Endothelial cell of umbilical vein (primary cell): ENCODE measurements at regions not wholly inside any gene's neighbourhood (a gene's known extent, or its start where the extent isn't known, plus 50 kb on each side); places are given as distances from the start of the nearest gene placed in this dataset.

Source experiments
- BruUV-seq: library from RNA; stranded (reverse); fragments of 400-500 nt; replicated peaks from 2 replicates; lab custom pipeline; 2021; lab: Mats Ljungman, UMichigan
- CTCF ChIA-PET: fragments of 300-600, 350-600 bp; sonication (Branson Sonifier 250); formaldehyde crosslinking; loops from one replicate; lab custom pipeline; 2021; ENCODE audit warnings: antibody characterized with exemption, inconsistent platforms; lab: Charles Lee
- POLR2A ChIA-PET: fragments of 300-600, 350-600 bp; sonication (Branson Sonifier 250); formaldehyde crosslinking; loops from one replicate; lab custom pipeline; 2021; ENCODE audit warnings: antibody characterized with exemption, inconsistent platforms; lab: Charles Lee
- DNase-seq: peaks from one replicate; pipeline ENCODE4 v3.0.0-alpha.2; 2011; ENCODE audit warnings: low read depth, low spot score
- FAIRE-seq: peaks from 2 replicates; lab custom pipeline; 2011; peaks lifted over from hg19 to GRCh38; lab: Jason Lieb, UNC
- H2AFZ ChIP-seq: 2 replicates; pipeline ENCODE4 v1.6.0; 2012; ENCODE audit warnings: low read depth, low read length, control low read depth, inconsistent platforms
- H3K27ac ChIP-seq: 2 replicates; pipeline ENCODE4 v1.5.1; 2011; ENCODE audit warnings: low read depth, mild to moderate bottlenecking, control low read depth, low read length, moderate library complexity; ENCODE audit not compliant: insufficient read depth
- H3K27me3 ChIP-seq, 2 experiments: 2 replicates each; pipeline versions ENCODE4 v1.6.0 to v1.6.1; 2011; ENCODE audit warnings: low read length in 2 of 2, mixed read lengths in 1 of 2; ENCODE audit not compliant: control insufficient read depth in 2 of 2, insufficient read depth in 2 of 2
- H3K36me3 ChIP-seq, 2 experiments: 2 replicates in 1 of 2; 3 replicates in 1 of 2; pipeline ENCODE4 v1.5.1; 2011; ENCODE audit warnings: low read length in 2 of 2, mild to moderate bottlenecking in 1 of 2, moderate library complexity in 1 of 2; ENCODE audit not compliant: control insufficient read depth in 2 of 2, insufficient read depth in 2 of 2; ENCODE audit errors: extremely low read depth in 1 of 2
- H3K4me1 ChIP-seq: 3 replicates; pipeline ENCODE4 v1.5.1; 2011; ENCODE audit warnings: mild to moderate bottlenecking, low read length; ENCODE audit not compliant: control insufficient read depth, insufficient read depth; ENCODE audit errors: extremely low read depth
- H3K4me2 ChIP-seq: 2 replicates; pipeline ENCODE4 v1.6.1; 2011; ENCODE audit warnings: low read length, control low read depth, mixed read lengths; ENCODE audit not compliant: insufficient read depth
- H3K4me3 ChIP-seq, 3 experiments: fragments of 200-600 bp in 1 of 3; sonication (generic), shearing (Covaris generic) in 1 of 3; replicated peaks in 1 of 3; 2 replicates each; pipeline ENCODE4 v1.5.1; 2011 to 2016; ENCODE audit warnings: control low read depth in 3 of 3, low read length in 3 of 3, mild to moderate bottlenecking in 2 of 3, inconsistent platforms in 1 of 3, low read depth in 1 of 3, moderate library complexity in 1 of 3; ENCODE audit not compliant: insufficient read depth in 1 of 3
- H3K79me2 ChIP-seq: 2 replicates; pipeline ENCODE4 v1.6.0; 2012; ENCODE audit warnings: low read length, inconsistent platforms; ENCODE audit not compliant: control insufficient read depth, insufficient read depth
- H3K9ac ChIP-seq: replicated peaks from 2 replicates; pipeline ENCODE3; 2011; ENCODE audit warnings: low read length, control low read depth; ENCODE audit not compliant: insufficient read depth; ENCODE audit errors: extremely low read depth
- H3K9me1 ChIP-seq: replicated peaks from 3 replicates; pipeline ENCODE4 v1.6.0; 2011; ENCODE audit warnings: mild to moderate bottlenecking, low read length; ENCODE audit not compliant: control insufficient read depth, insufficient read depth; ENCODE audit errors: extremely low read depth
- H3K9me3 ChIP-seq: replicated peaks from 2 replicates; pipeline ENCODE4 v1.5.1; 2012; ENCODE audit warnings: low read length, inconsistent platforms; ENCODE audit not compliant: control insufficient read depth, insufficient read depth
- H4K20me1 ChIP-seq: replicated peaks from 2 replicates; pipeline ENCODE3; 2011; ENCODE audit warnings: mild to moderate bottlenecking, low read length; ENCODE audit not compliant: control insufficient read depth, insufficient read depth; ENCODE audit errors: extremely low read depth
- EZH2 ChIP-seq: IDR thresholded peaks from 2 replicates; pipeline ENCODE4 v1.6.1; 2012; ENCODE audit warnings: borderline replicate concordance, low read depth, mild to moderate bottlenecking, moderate library complexity, low read length, inconsistent platforms; ENCODE audit not compliant: severe bottlenecking
- FOS ChIP-seq: IDR thresholded peaks from 2 replicates; pipeline ENCODE4 v1.6.1; 2011; ENCODE audit warnings: mild to moderate bottlenecking, low read length, moderate library complexity, borderline replicate concordance; ENCODE audit not compliant: insufficient read depth
- GATA2 ChIP-seq: IDR thresholded peaks from 2 replicates; pipeline ENCODE4 v1.7.0; 2011; ENCODE audit warnings: low read depth, mild to moderate bottlenecking, moderate library complexity, mixed read lengths, low read length; ENCODE audit not compliant: insufficient read length, insufficient read depth
- JUN ChIP-seq: IDR thresholded peaks from 2 replicates; pipeline ENCODE4 v1.6.1; 2011; ENCODE audit warnings: borderline replicate concordance, low read depth; ENCODE audit not compliant: insufficient read length, insufficient read depth
- MYC ChIP-seq: IDR thresholded peaks from one replicate; pipeline ENCODE4 v1.6.1; 2011; ENCODE audit warnings: mild to moderate bottlenecking, low read depth, low read length
- POLR2A ChIP-seq: IDR thresholded peaks from 2 replicates; pipeline ENCODE4 v1.6.1; 2012; ENCODE audit warnings: low read depth, mild to moderate bottlenecking, control low read depth, low read length
- POLR2AphosphoS5 ChIP-seq: IDR thresholded peaks from 2 replicates; pipeline ENCODE4 v1.6.1; 2012; ENCODE audit warnings: low read depth, mild to moderate bottlenecking, control low read depth, low read length, moderate library complexity; ENCODE audit not compliant: insufficient read depth
- dilution Hi-C: fragments of 300-500 bp; cut with MboI; formaldehyde crosslinking; loops from one replicate; pipeline ENCODE4 v1.15.0; 2019; ENCODE audit warnings: low sequenced_read_pairs; ENCODE audit not compliant: extremely low pct_ligation_motif_present
- intact Hi-C: fragments of 100-400 bp; cut with micrococcal nuclease; formaldehyde crosslinking; loops from one replicate; pipeline ENCODE4 v1.10.0; 2022
- TF ChIP-seq, protein P1 (sequence below): IDR thresholded peaks from 2 replicates; pipeline ENCODE4 v1.6.1; 2011; ENCODE audit not compliant: insufficient read depth, insufficient read length
- TF ChIP-seq, protein P2 (sequence below), 2 donors: IDR thresholded peaks; 1 replicate in 1 of 2; 2 replicates in 1 of 2; pipeline ENCODE4 v1.5.1; 2011; ENCODE audit warnings: low read length in 2 of 2, mild to moderate bottlenecking in 2 of 2, moderate library complexity in 2 of 2, control low read depth in 1 of 2, inconsistent platforms in 1 of 2, low read depth in 1 of 2; ENCODE audit not compliant: insufficient read depth in 1 of 2; ENCODE audit errors: extremely low read depth in 1 of 2

DNA sequence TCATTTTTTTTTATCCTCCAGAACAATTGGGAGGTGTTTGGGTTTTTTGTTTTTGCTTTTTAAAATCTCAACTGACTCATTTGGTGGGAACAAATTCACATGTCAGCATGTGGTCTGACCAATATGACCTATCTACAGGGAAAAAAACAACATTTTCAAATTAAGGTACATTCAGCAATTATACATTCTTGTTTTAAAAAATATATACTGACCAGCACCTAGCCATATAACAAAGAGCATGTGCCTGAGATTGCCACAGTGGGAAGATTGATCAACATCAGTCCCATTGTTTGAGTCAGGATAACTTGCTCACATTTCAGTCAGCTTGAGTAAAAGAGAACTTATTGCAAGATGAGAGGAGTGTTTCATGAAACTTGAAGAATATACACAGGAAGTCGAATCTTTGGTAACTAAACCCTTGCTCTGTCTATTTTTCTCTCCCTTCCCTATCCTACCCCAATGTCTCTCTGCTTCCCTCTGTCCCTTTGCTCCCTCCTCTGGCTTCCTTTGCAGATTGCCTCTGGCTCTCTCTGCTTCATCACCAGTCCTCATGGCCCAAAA lies 163.2 kb upstream of the TAB2 start:
- CTCF ChIA-PET = interaction anchor here (0.6 to 2.0 kb wide), 2 partner anchors 26 to 278 kb away, joined by 3 to 6 read pairs; no protein-coding TSS in a partner anchor
- Histone ChIP-seq H3K9me3 (no peaks in the 10 kb centered on the region), H3K4me3 (no peak overlapping the region), H4K20me1 (no peaks in the 10 kb centered on the region), H3K9ac (no peak overlapping the region), H3K4me1 (no peaks in the 10 kb centered on the region), H2AFZ (no peak overlapping the region), H3K27ac (no peak overlapping the region), H3K9me1 (no peaks in the 10 kb centered on the region), H3K27me3 (no peaks in the 10 kb centered on the region), H3K79me2 (no peaks in the 10 kb centered on the region), H3K36me3 (no peaks in the 10 kb centered on the region), H3K4me2 (no peak overlapping the region)
- DNase-seq = no peak
- POLR2A ChIA-PET = no interaction called here
- intact Hi-C loops = no loop called here
- dilution Hi-C loops = no loop called here
- no peak for FAIRE-seq
- TF ChIP-seq, protein P1, sequence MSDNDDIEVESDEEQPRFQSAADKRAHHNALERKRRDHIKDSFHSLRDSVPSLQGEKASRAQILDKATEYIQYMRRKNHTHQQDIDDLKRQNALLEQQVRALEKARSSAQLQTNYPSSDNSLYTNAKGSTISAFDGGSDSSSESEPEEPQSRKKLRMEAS = no peak
- TF ChIP-seq POLR2A (no peak), POLR2AphosphoS5 (no peak), GATA2 (no peak), JUN (no peak), EZH2 (no peak), MYC (no peak), FOS (no peak)
- TF ChIP-seq, protein P2, sequence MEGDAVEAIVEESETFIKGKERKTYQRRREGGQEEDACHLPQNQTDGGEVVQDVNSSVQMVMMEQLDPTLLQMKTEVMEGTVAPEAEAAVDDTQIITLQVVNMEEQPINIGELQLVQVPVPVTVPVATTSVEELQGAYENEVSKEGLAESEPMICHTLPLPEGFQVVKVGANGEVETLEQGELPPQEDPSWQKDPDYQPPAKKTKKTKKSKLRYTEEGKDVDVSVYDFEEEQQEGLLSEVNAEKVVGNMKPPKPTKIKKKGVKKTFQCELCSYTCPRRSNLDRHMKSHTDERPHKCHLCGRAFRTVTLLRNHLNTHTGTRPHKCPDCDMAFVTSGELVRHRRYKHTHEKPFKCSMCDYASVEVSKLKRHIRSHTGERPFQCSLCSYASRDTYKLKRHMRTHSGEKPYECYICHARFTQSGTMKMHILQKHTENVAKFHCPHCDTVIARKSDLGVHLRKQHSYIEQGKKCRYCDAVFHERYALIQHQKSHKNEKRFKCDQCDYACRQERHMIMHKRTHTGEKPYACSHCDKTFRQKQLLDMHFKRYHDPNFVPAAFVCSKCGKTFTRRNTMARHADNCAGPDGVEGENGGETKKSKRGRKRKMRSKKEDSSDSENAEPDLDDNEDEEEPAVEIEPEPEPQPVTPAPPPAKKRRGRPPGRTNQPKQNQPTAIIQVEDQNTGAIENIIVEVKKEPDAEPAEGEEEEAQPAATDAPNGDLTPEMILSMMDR (IDR thresholded peaks at IDR 0.05; ENCODE audit: extremely low read depth in 1 of 2, insufficient read depth in 1 of 2, low read depth in 1 of 2, low read length in 2 of 2) = no peak
- no TSS peak for BruUV-seq
